HEK293 (cell line): ENCODE measurements at regions not wholly inside any gene's neighbourhood (a gene's known extent, or its start where the extent isn't known, plus 50 kb on each side); places are given as distances from the start of the nearest gene placed in this dataset.

Experiments
- CTCF ChIA-PET: fragments of 350-600 bp; formaldehyde crosslinking; extraction: SDS; loops from one replicate; lab custom pipeline; 2021; ENCODE audit warnings: antibody characterized with exemption; lab: Yijun Ruan, JAX
- POLR2A ChIA-PET: fragments of 300-600 bp; formaldehyde crosslinking; extraction: SDS; loops from one replicate; lab custom pipeline; 2020; ENCODE audit warnings: antibody characterized with exemption, inconsistent platforms; lab: Yijun Ruan, JAX
- H3K27ac ChIP-seq: fragments of 200-500 bp; sonication (Bioruptor generic); 2 replicates; pipeline ENCODE4 v1.5.1; 2014; ENCODE audit warnings: low read depth, low read length, control low read depth, inconsistent platforms; ENCODE audit errors: extremely low read depth
- H3K36me3 ChIP-seq, 2 experiments: fragments of 200-500 bp in 1 of 2; sonication (Bioruptor generic) in 1 of 2; 1 replicate in 1 of 2; 2 replicates in 1 of 2; pipeline ENCODE4 v1.5.1; 2014 to 2017; ENCODE audit warnings: inconsistent platforms in 2 of 2, low read length in 2 of 2; ENCODE audit not compliant: control insufficient read depth in 2 of 2, insufficient read depth in 1 of 2
- H3K4me1 ChIP-seq: fragments of 200-500 bp; sonication (Bioruptor generic); 2 replicates; pipeline ENCODE4 v1.5.1; 2014; ENCODE audit warnings: mild to moderate bottlenecking, low read length, inconsistent platforms; ENCODE audit not compliant: control insufficient read depth, insufficient read depth
- H3K4me3 ChIP-seq: 2 replicates; pipeline ENCODE4 v1.5.1; 2011; ENCODE audit warnings: low read depth, mild to moderate bottlenecking, control low read depth, low read length, moderate library complexity
- H3K9me3 ChIP-seq: fragments of 200-500 bp; sonication (Bioruptor generic); 2 replicates; pipeline ENCODE4 v1.5.1; 2014; ENCODE audit warnings: low read depth, low read length, inconsistent platforms; ENCODE audit not compliant: control insufficient read depth, insufficient read depth
- KLF8 ChIP-seq: fragments of 450-650 bp; formaldehyde crosslinking; IDR thresholded peaks from 2 replicates; pipeline ENCODE4 v1.5.1; 2016; ENCODE audit warnings: missing biosample characterization, missing genetic modification characterization
- KLF9 ChIP-seq: fragments of 450-650 bp; formaldehyde crosslinking; IDR thresholded peaks from 2 replicates; pipeline ENCODE4 v1.5.1; 2016; ENCODE audit warnings: missing biosample characterization, missing genetic modification characterization, low read depth
- SP7 ChIP-seq: fragments of 450-650 bp; formaldehyde crosslinking; IDR thresholded peaks from 2 replicates; pipeline ENCODE4 v1.5.1; 2016; ENCODE audit warnings: missing biosample characterization, missing genetic modification characterization
- TRIM28 ChIP-seq: IDR thresholded peaks from 2 replicates; pipeline ENCODE4 v1.6.1; 2011; ENCODE audit warnings: low read length, control low read depth, borderline replicate concordance
- YY2 ChIP-seq: fragments of 450-650 bp; formaldehyde crosslinking; IDR thresholded peaks from 2 replicates; pipeline ENCODE4 v1.5.1; 2016; ENCODE audit warnings: missing biosample characterization, missing genetic modification characterization
- ZBTB48 ChIP-seq: fragments of 450-650 bp; formaldehyde crosslinking; IDR thresholded peaks from 2 replicates; pipeline ENCODE4 v1.5.1; 2016; ENCODE audit warnings: missing biosample characterization, missing genetic modification characterization
- ZNF121 ChIP-seq: fragments of 450-650 bp; formaldehyde crosslinking; IDR thresholded peaks from 2 replicates; pipeline ENCODE4 v1.5.1; 2016; ENCODE audit warnings: missing biosample characterization, missing genetic modification characterization
- ZNF175 ChIP-seq: fragments of 450-650 bp; formaldehyde crosslinking; IDR thresholded peaks from 2 replicates; pipeline ENCODE4 v1.5.1; 2016; ENCODE audit warnings: missing biosample characterization, missing genetic modification characterization
- ZNF274 ChIP-seq, 2 experiments: fragments of 200-500 bp in 1 of 2; fragments of 450-650 bp in 1 of 2; sonication (Bioruptor generic) in 1 of 2; formaldehyde crosslinking in 1 of 2; IDR thresholded peaks; 2 replicates each; pipeline versions ENCODE4 v1.5.1 to v1.6.1; 2014 to 2016; ENCODE audit warnings: borderline replicate concordance in 1 of 2, inconsistent platforms in 1 of 2, low read length in 1 of 2, missing biosample characterization in 1 of 2, missing genetic modification characterization in 1 of 2
- ZNF501 ChIP-seq: fragments of 450-650 bp; formaldehyde crosslinking; IDR thresholded peaks from 2 replicates; pipeline ENCODE4 v1.5.1; 2016; ENCODE audit warnings: missing biosample characterization, missing genetic modification characterization
- ZNF529 ChIP-seq: fragments of 450-650 bp; formaldehyde crosslinking; IDR thresholded peaks from 2 replicates; pipeline ENCODE4 v1.5.1; 2017; ENCODE audit warnings: missing genetic modification characterization, missing biosample characterization; ENCODE audit not compliant: insufficient replicate concordance
- ZNF585B ChIP-seq: fragments of 450-650 bp; formaldehyde crosslinking; IDR thresholded peaks from 2 replicates; pipeline ENCODE4 v1.5.1; 2016; ENCODE audit warnings: missing biosample characterization, missing genetic modification characterization
- ZNF785 ChIP-seq: fragments of 450-650 bp; formaldehyde crosslinking; IDR thresholded peaks from 2 replicates; pipeline ENCODE4 v1.5.1; 2016; ENCODE audit warnings: missing biosample characterization, missing genetic modification characterization
- TF ChIP-seq, protein P1 (sequence below): fragments of 450-650 bp; formaldehyde crosslinking; IDR thresholded peaks from 2 replicates; pipeline ENCODE4 v1.5.1; 2016; ENCODE audit warnings: missing biosample characterization, missing genetic modification characterization
- TF ChIP-seq, protein P2 (sequence below): fragments of 450-650 bp; formaldehyde crosslinking; IDR thresholded peaks from 2 replicates; pipeline ENCODE4 v1.5.1; 2017; ENCODE audit warnings: missing biosample characterization, mild to moderate bottlenecking, missing genetic modification characterization, moderate library complexity
- TF ChIP-seq, protein P3 (sequence below): fragments of 450-650 bp; formaldehyde crosslinking; IDR thresholded peaks from 2 replicates; pipeline ENCODE4 v1.5.1; 2016; ENCODE audit warnings: missing biosample characterization, missing genetic modification characterization, borderline replicate concordance

DNA sequence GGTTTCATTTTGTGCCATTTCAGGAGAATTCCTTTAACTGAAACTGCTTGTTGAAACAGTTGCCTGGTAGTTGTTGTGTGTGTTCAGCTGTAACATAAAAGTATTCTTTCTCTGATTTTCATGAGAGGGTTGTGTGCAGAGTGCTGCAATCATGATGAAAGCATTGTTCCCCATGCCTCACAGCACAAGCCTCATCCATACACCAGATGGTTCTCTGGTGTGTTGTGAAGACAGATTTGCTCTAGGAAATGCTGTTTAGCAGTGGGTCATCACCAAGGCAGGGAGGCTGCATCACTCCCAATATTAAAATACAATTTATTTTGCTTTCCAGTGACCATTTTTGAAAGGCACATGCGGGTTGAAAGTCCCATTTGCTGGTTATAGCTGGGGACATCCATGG is 404.4 kb downstream of the AACS start:
- Histone ChIP-seq H3K27ac (no peak overlapping the region), H3K4me3 (no peak overlapping the region), H3K9me3 (no peaks in the 10 kb centered on the region), H3K36me3 (no peaks in the 10 kb centered on the region), H3K4me1 (no peaks in the 10 kb centered on the region)
- TF ChIP-seq ZNF274 (IDR thresholded peaks at IDR 0.05; ENCODE audit: low read length), result no peak
- TF ChIP-seq ZNF274 (tag by site-specific recombination; IDR thresholded peaks at IDR 0.05; ENCODE audit: borderline replicate concordance), result no peak
- TF ChIP-seq ZNF121 (tag by site-specific recombination), result no peak
- no peak for TF ChIP-seq YY2 (tag by site-specific recombination)
- TF ChIP-seq, protein P1, sequence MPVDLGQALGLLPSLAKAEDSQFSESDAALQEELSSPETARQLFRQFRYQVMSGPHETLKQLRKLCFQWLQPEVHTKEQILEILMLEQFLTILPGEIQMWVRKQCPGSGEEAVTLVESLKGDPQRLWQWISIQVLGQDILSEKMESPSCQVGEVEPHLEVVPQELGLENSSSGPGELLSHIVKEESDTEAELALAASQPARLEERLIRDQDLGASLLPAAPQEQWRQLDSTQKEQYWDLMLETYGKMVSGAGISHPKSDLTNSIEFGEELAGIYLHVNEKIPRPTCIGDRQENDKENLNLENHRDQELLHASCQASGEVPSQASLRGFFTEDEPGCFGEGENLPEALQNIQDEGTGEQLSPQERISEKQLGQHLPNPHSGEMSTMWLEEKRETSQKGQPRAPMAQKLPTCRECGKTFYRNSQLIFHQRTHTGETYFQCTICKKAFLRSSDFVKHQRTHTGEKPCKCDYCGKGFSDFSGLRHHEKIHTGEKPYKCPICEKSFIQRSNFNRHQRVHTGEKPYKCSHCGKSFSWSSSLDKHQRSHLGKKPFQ (tag by site-specific recombination), result no peak
- TF ChIP-seq KLF8 (tag by site-specific recombination), result no peak
- TF ChIP-seq KLF9 (tag by site-specific recombination), result no peak
- TF ChIP-seq ZNF501 (tag by site-specific recombination), result no peak
- TF ChIP-seq ZNF529, result no peak
- no peak for TF ChIP-seq ZNF585B (tag by site-specific recombination)
- no peak for TF ChIP-seq ZNF785 (tag by site-specific recombination)
- TF ChIP-seq ZNF175 (tag by site-specific recombination), result no peak
- TF ChIP-seq, protein P2, sequence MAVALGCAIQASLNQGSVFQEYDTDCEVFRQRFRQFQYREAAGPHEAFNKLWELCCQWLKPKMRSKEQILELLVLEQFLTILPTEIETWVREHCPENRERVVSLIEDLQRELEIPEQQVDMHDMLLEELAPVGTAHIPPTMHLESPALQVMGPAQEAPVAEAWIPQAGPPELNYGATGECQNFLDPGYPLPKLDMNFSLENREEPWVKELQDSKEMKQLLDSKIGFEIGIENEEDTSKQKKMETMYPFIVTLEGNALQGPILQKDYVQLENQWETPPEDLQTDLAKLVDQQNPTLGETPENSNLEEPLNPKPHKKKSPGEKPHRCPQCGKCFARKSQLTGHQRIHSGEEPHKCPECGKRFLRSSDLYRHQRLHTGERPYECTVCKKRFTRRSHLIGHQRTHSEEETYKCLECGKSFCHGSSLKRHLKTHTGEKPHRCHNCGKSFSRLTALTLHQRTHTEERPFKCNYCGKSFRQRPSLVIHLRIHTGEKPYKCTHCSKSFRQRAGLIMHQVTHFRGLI (tag by site-specific recombination), result no peak
- no peak for TF ChIP-seq ZBTB48
- no peak for TF ChIP-seq SP7 (tag by site-specific recombination)
- TF ChIP-seq, protein P3, sequence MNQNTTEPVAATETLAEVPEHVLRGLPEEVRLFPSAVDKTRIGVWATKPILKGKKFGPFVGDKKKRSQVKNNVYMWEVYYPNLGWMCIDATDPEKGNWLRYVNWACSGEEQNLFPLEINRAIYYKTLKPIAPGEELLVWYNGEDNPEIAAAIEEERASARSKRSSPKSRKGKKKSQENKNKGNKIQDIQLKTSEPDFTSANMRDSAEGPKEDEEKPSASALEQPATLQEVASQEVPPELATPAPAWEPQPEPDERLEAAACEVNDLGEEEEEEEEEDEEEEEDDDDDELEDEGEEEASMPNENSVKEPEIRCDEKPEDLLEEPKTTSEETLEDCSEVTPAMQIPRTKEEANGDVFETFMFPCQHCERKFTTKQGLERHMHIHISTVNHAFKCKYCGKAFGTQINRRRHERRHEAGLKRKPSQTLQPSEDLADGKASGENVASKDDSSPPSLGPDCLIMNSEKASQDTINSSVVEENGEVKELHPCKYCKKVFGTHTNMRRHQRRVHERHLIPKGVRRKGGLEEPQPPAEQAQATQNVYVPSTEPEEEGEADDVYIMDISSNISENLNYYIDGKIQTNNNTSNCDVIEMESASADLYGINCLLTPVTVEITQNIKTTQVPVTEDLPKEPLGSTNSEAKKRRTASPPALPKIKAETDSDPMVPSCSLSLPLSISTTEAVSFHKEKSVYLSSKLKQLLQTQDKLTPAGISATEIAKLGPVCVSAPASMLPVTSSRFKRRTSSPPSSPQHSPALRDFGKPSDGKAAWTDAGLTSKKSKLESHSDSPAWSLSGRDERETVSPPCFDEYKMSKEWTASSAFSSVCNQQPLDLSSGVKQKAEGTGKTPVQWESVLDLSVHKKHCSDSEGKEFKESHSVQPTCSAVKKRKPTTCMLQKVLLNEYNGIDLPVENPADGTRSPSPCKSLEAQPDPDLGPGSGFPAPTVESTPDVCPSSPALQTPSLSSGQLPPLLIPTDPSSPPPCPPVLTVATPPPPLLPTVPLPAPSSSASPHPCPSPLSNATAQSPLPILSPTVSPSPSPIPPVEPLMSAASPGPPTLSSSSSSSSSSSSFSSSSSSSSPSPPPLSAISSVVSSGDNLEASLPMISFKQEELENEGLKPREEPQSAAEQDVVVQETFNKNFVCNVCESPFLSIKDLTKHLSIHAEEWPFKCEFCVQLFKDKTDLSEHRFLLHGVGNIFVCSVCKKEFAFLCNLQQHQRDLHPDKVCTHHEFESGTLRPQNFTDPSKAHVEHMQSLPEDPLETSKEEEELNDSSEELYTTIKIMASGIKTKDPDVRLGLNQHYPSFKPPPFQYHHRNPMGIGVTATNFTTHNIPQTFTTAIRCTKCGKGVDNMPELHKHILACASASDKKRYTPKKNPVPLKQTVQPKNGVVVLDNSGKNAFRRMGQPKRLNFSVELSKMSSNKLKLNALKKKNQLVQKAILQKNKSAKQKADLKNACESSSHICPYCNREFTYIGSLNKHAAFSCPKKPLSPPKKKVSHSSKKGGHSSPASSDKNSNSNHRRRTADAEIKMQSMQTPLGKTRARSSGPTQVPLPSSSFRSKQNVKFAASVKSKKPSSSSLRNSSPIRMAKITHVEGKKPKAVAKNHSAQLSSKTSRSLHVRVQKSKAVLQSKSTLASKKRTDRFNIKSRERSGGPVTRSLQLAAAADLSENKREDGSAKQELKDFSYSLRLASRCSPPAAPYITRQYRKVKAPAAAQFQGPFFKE (tag by site-specific recombination), result no peak
- TF ChIP-seq TRIM28, result no peak
- CTCF ChIA-PET, result interaction anchor here (0.6 to 0.7 kb wide), 2 partner anchors 65 to 217 kb away, joined by 3 read pairs; no protein-coding TSS in a partner anchor
- POLR2A ChIA-PET, result no interaction called here
